OCI-LY1 (cell line): ENCODE measurements at regions not wholly inside any gene's neighbourhood (a gene's known extent, or its start where the extent isn't known, plus 50 kb on each side); places are given as distances from the start of the nearest gene placed in this dataset.

Experiments
- EZH2 ChIP-seq: fragments of 200-600 bp; sonication (generic), shearing (Covaris generic); IDR thresholded peaks from 2 replicates; pipeline ENCODE4 v1.8.0; 2017; ENCODE audit warnings: borderline replicate concordance, mixed run types, mild to moderate bottlenecking, antibody characterized with exemption, low read length, moderate library complexity, mixed read lengths
- TF ChIP-seq, protein P1 (sequence below): fragments of 200-600 bp; sonication (generic), shearing (Covaris generic); IDR thresholded peaks from 2 replicates; pipeline ENCODE4 v1.5.1; 2017; ENCODE audit warnings: mild to moderate bottlenecking, antibody characterized with exemption, low read length, moderate library complexity, mixed read lengths

DNA sequence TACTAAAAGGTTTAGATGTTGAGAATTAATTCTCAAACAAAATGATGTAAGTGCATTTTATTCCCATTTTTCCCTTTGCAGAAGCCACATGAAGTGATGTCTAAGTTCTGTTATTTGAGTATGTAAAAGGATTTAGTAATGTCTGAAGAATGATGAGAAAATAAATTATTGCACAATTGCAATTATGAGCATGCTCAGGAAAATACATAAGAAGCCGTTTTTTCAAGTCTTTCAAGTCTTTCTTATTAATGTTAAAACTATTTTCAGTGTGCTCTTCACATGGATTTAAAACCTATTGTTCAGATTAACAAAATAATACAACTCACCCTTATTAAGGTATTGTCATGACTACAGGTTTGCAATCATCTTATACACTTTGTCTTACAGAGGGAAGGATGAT, 331.4 kb upstream of the NETO1 start:
- TF ChIP-seq, protein P1, sequence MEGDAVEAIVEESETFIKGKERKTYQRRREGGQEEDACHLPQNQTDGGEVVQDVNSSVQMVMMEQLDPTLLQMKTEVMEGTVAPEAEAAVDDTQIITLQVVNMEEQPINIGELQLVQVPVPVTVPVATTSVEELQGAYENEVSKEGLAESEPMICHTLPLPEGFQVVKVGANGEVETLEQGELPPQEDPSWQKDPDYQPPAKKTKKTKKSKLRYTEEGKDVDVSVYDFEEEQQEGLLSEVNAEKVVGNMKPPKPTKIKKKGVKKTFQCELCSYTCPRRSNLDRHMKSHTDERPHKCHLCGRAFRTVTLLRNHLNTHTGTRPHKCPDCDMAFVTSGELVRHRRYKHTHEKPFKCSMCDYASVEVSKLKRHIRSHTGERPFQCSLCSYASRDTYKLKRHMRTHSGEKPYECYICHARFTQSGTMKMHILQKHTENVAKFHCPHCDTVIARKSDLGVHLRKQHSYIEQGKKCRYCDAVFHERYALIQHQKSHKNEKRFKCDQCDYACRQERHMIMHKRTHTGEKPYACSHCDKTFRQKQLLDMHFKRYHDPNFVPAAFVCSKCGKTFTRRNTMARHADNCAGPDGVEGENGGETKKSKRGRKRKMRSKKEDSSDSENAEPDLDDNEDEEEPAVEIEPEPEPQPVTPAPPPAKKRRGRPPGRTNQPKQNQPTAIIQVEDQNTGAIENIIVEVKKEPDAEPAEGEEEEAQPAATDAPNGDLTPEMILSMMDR = no peak
- no peak for TF ChIP-seq EZH2
